ENCODE measurements at regions not wholly inside any gene's neighbourhood (a gene's known extent, or its start where the extent isn't known, plus 50 kb on each side); places are given as distances from the start of the nearest gene placed in this dataset.
"Not testable (repeated sequence)": the region's sequence is repeated elsewhere in the genome, so short reads cannot be mapped to it uniquely, and the experiment has no call there.

DNA sequence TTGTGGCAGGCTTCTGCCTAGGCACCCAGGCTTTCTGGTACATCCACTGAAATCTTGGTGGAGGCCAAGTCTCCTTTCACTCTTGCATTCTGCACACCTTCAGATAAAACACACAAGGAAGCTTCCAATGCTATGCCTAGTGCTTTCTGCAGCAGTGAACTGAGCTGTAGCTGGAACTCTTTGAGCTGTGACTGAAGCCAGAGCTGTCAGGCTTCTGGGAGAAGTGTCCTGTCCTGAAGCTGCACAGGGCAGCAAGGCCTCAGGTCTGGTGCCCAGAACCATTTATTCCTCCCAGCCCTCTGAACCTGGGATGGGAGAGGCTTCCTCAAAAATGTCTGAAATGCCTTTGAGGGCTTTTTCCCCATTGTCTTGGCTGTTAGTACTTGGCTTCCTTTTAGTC, 941.7 kb downstream of the LRFN5 start:
- no peak for DNase-seq

- DNase-seq, result no peak
These were observed 939.0 kb downstream of the LRFN5 start for GRCh38 chr14:42545636-42546035.

- no peak for DNase-seq
These were observed 934.9 kb downstream of the LRFN5 start for GRCh38 chr14:42541535-42542001.

- no peak for DNase-seq
These were observed 928.7 kb downstream of the LRFN5 start for GRCh38 chr14:42535397-42535796.

- no peak for DNase-seq
These were observed 926.8 kb downstream of the LRFN5 start for GRCh38 chr14:42533476-42533875.

DNA sequence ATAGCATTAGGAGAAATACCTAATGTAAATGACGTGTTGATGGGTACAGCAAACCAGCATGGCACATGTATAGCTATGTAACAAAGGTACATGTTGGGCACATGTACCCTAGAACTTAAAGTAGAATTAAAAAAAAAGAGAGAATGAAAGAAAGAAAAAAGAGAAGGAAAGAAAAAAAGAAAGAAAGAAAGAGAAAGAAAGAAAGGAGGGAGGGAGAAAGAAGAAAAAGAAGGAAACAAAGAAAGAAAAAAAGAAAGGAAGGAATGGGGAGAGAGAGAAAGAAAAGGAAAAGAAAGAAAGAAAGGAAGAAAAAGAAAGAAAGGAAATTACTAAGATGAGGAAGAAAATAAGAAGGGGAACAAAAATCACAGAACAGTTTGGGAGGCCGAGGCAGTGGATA, 925.5 kb downstream of the LRFN5 start:
- no peak for DNase-seq

DNA sequence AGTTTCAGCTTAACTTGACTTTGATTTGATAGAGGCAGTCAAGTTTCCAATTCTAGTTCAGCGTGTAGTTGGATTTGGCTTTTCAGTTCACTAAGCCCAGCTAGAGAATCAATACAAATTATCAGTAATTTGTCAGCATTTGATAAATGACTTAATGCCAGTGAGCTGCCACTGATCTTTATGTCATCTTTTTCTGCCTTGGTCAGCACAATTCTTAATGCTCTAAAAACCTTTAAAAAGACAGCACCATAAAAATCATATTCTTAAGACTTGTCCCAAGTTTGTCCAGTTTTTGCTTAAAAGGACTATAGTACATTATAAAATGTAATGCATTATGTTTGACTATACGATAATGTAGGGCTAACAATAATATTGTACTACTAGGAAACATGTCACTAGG, 920.5 kb downstream of the LRFN5 start:
- DNase-seq, result no peak

DNA sequence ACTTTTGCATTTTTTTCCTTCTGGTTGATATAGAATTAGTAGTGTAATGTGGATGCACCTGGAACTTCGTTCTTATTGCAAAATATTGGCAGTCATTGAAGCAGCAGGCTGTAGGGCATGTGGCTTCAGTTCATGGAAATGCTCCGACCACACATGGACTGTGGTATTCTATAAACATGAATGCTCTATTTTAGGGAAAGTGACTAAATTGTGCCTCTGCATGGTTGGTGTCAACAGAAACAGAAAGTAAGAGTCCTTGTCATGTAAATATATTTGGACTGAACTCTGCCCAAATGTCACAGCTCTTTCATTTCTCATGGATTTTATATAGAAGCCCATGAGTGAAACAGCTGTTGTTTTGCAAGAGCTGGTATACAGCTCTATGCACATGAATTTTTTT, 917.0 kb downstream of the LRFN5 start:
- DNase-seq, result no peak

DNA sequence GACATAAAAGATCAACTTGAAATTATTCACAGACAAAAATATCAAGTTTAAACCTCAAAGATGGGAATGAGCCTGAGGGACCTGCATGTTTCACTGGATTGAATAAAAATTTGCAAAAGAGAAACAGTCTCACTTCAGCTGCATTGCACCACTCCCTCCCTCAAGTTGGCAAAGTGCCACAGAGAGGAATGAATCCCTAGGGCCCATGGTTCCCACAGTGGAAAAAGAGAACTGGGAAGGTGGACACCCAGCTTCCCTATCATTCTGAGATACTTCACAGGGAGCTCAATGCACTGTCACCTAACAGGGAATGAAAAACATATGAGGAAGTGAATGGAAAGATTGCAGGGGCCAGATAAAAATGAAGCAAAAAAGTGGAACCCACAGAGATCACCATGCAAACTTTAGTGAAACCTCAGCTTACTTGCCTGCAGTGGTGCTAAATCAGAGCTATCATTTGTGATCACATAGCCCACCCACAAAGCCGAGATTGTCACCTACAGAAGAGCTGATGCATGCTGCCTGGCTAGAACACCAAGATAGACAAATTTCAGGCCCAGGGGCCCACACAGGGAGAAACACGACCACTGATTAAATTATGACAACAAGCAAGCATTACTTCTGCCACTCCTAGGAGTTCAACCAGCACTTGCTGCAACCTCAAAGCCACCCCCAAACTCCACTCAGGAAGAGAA, 911.3 kb downstream of the LRFN5 start:
- DNase-seq, result no peak

DNA sequence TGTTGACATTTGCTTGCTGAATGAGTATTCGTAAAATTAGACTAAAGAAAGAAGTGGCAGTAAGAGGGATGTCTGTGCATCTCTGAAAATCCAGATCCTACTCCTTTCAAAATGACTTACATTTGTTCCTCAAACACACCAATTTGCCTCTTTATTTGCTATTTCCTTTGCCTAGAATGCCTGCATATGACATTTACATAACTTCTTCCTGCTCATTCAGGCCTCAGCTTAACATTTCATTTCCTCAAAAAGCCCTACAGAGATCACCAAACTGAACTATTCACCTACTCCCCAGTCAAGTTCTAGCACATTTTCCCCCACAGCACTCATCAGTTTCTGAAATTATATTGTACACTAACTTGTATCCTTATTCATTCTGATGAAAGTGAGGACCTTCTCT, 907.2 kb downstream of the LRFN5 start:
- no peak for DNase-seq

- no peak for DNase-seq
These were observed 903.4 kb downstream of the LRFN5 start for GRCh38 chr14:42510071-42510470.

GRCh38 chr14:42508209-42508946, 901.7 kb downstream of the LRFN5 start:
- no peak for DNase-seq

DNA sequence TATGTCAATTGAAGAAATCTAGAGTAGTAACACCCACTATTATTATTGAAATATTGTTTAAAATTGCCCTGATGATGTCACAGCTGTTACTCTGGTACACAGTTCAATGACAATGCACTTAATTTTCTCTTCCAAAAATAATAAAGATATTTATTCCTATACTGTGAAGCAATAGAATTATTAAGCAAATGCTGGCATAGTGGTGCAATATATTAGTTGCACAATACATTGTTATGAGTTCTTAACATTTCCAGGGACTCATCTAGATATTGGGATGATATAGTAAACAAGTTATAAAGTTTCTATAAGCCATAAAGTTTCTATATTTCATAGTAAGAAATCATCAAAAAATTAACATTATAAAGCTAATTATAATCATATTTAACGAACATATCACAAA, 897.8 kb downstream of the LRFN5 start:
- no peak for DNase-seq

GRCh38 chr14:42499137-42499536, 892.5 kb downstream of the LRFN5 start:
- DNase-seq, result no peak

DNA sequence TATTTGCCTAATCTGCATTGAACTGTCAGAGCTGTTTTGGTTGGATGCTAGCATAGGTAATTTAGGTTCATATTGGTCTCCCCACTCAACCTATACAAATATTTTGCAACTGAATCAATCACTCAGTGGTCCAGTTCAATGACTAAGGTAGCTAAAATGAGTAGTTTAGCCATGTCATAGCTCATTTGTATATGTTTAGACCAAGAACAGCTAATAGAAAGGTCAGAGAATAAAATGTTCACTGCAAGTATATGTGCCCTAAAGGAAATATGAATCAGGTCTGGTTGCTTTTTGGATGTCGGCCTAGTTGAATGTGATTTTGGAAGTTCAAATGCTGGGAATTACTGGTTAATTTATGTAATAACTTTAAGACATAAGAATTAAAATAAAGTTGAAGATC, 883.9 kb downstream of the LRFN5 start:
- DNase-seq, result no peak

DNA sequence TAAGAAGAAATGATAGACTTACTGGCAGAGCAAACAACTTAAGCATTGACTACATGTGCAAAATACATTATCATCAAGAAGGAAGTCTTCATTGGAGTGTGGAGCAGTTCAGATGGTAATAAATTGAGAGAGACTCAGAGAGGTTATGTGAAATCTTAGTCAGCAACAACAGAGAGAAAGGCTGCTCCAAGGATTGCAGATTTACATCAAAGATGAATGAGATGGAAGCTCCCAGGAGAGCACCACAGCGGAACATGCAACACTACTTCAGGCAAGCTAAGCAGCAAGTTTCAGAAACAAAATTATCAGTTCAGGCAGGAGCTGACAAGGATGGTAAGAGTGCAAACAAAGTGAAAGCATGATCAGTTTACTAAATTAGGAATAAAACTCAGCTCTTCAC, 882.3 kb downstream of the LRFN5 start:
- DNase-seq, result no peak

- DNase-seq, result not testable (repeated sequence)
These were observed 875.8 kb downstream of the LRFN5 start for GRCh38 chr14:42482345-42482971.

DNA sequence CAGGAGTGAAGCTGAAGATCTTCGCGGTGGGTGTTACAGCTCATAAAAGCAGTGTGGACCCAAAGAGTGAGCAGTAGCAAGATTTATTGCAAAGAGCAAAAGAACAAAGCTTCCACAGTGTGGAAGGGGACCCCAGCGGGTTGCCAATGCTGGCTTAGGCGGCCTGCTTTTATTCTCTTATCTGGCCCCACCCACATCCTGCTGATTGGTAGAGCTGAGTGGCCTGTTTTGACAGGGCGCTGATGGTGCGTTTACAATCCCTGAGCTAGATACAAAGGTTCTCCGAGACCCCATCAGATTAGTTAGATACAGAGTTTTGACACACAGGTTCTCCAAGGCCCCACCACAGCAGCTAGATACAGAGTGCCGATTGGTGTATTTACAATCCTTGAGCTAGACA, 875.0 kb downstream of the LRFN5 start:
- DNase-seq, result not testable (repeated sequence)

- no peak for DNase-seq
These were observed 873.6 kb downstream of the LRFN5 start for GRCh38 chr14:42480255-42480654.

DNA sequence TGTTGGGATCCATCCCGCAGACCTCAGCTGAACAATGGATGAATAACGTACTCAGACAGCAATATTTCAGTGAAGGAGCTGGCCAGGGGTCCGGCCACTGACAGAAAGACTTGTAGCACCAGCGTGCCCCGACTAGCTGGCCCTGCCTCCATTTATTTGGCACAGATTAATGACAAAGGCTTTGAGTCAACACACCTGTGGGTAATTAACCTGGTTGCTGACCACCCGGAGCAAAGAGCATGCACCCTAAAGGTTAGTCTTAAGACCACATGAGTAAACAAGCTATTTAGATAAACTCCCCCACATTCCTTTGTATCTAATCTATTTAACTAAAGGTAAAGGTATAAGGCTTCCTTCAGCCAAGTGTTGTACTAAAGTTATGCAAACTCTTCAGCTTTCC, 868.6 kb downstream of the LRFN5 start:
- DNase-seq, result no peak

DNA sequence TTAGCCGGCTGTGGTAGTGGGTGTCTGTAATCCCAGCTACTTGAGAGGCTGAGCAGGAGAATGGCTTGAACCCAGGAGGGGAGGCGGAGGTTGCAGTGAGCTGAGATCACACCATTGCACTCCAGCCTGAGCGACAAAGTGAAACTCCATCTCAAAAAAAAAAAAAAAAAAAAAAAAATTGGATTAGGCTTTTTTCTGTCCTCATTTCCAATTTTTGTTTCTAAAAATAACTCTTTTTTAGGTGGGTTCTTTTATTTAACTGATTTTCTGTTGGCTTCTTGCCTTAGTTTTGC, 863.7 kb downstream of the LRFN5 start:
- DNase-seq, result no peak

GRCh38 chr14:42469637-42470426, 863.2 kb downstream of the LRFN5 start:
- no peak for DNase-seq

DNA sequence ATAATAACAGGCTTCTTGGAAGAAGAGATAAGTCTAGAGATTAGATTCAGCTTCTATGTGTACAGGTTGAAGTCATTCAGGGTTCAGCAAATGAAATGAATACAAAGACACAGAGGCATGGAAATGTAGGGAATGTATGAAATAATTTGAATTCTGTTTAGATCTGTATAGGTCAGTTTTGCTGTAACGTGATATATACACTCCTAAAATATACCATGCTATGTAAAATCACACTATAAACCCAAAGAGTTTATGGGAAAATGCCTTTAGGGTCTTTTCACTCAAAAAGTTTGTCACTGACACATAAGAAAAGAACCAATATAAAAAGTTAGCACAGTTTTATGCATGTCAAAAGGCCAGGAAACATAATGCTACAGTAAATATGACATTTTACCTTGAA, 854.0 kb downstream of the LRFN5 start:
- DNase-seq, result no peak

All from activated gamma-delta T cell (primary cell).